ENCODE measurements at regions not wholly inside any gene's neighbourhood (a gene's known extent, or its start where the extent isn't known, plus 50 kb on each side); places are given as distances from the start of the nearest gene placed in this dataset.

DNA sequence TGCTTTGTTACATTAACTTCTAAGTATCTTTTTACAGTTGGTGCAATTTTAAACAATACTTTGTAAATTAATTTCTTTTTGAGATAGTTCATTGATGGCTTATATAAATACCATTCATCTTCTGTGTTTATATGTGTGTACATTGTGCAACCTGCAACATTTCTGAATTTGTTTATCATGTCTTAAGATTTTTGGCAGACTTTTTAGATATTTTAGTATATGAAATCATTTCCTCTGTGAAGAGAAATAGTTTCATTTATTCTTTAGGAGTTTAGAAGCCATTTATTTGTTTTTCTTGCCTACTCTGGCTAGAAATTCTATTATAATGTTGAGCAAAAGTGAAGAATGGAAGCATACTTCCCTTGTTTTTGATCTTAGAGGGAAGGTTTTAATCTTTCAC is 337.8 kb upstream of the DSEL start:
- no peak overlapping the region for H3K4me3 ChIP-seq (ENCODE audit: low read length in 2 of 2)
- H3K27ac ChIP-seq (ENCODE audit: low read depth in 1 of 2, low read length in 1 of 2), result no peak overlapping the region
- H3K36me3 ChIP-seq (ENCODE audit: control insufficient read depth in 2 of 2, insufficient read depth in 2 of 2, low read length in 1 of 2), result no peaks in the 10 kb centered on the region
- no peaks in the 10 kb centered on the region for H3K4me1 ChIP-seq (ENCODE audit: control insufficient read depth in 2 of 2, insufficient read depth in 2 of 2, low read length in 2 of 2)
- H3K27me3 ChIP-seq (ENCODE audit: control insufficient read depth in 2 of 2, insufficient read depth in 1 of 2, low read length in 1 of 2), result no peaks in the 10 kb centered on the region
- DNase-seq (ENCODE audit: low read depth in 6 of 9, low spot score in 9 of 9), result no peak
- no peaks in the 10 kb centered on the region for H3K9me3 ChIP-seq (ENCODE audit: control insufficient read depth in 2 of 2, insufficient read depth in 1 of 2, low read length in 1 of 2)

DNA sequence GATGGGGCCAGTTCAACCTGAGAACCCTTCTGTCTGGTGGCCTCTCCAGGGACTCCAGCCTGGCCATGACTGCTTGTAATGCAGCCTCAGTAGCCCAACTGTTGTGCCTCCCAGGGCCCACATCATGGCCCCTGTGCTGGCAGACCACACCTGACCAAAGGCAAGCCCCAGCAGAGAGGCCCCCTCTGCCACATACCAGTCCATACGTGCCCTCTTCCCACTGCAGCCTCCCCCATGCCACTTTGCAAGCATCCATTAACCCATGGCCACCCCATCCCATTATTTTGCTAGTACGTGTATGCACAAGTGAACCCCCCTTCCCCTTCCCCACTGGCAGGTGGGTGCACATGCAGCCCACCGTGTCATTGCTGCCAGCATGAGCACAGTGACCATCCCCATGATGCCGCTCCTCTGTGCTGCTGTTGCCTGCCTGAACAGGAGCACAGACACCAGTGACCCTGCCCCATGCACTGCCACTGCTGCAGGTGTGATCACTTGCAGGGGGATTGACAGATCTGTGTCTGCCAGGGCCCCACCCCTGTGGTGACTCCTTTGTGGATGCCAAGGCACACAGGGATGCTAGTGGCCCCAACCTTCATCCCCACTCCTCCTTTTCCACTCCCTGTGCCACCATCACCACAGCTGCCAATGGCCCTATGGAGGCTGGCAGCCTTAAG is 330.0 kb upstream of the DSEL start:
- Histone ChIP-seq H3K9me3 (ENCODE audit: control insufficient read depth in 2 of 2, insufficient read depth in 1 of 2, low read length in 1 of 2) (peaks cover 0 to 8% of the 10 kb centered on the region in 2 donors), H3K4me3 (ENCODE audit: low read length in 2 of 2) (no peak overlapping the region), H3K27me3 (ENCODE audit: control insufficient read depth in 2 of 2, insufficient read depth in 1 of 2, low read length in 1 of 2) (no peaks in the 10 kb centered on the region), H3K27ac (ENCODE audit: low read depth in 1 of 2, low read length in 1 of 2) (no peak overlapping the region), H3K4me1 (ENCODE audit: control insufficient read depth in 2 of 2, insufficient read depth in 2 of 2, low read length in 2 of 2) (no peaks in the 10 kb centered on the region), H3K36me3 (ENCODE audit: control insufficient read depth in 2 of 2, insufficient read depth in 2 of 2, low read length in 1 of 2) (no peaks in the 10 kb centered on the region)
- DNase-seq (ENCODE audit: low read depth in 6 of 9, low spot score in 9 of 9), result no peak
- WGBS, result 97% methylated on average over 4 of the region's 4 CpGs

DNA sequence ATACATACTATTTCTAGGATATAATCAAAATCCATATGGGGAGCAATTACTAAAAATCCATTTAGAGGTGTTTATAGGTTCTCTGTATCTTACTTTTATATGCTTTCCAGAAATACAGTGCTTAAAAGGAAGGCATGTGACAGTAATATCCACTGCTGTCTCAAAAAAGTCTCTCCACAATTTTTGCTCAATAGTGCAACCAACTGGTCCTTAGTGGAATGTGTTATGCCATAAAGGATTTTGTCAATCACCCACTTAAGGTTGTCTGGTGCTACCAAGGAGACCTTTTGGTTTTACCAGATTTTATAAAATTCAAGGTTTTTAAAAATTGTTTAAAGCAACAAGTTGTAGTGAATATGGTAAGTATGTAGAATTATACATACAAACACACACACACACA is 328.5 kb upstream of the DSEL start:
- DNase-seq (ENCODE audit: low read depth in 6 of 9, low spot score in 9 of 9), result no peak
- Histone ChIP-seq H3K27me3 (ENCODE audit: control insufficient read depth in 2 of 2, insufficient read depth in 1 of 2, low read length in 1 of 2) (no peaks in the 10 kb centered on the region), H3K36me3 (ENCODE audit: control insufficient read depth in 2 of 2, insufficient read depth in 2 of 2, low read length in 1 of 2) (no peaks in the 10 kb centered on the region), H3K4me1 (ENCODE audit: control insufficient read depth in 2 of 2, insufficient read depth in 2 of 2, low read length in 2 of 2) (no peaks in the 10 kb centered on the region), H3K4me3 (ENCODE audit: low read length in 2 of 2) (no peak overlapping the region), H3K27ac (ENCODE audit: low read depth in 1 of 2, low read length in 1 of 2) (no peak overlapping the region), H3K9me3 (ENCODE audit: control insufficient read depth in 2 of 2, insufficient read depth in 1 of 2, low read length in 1 of 2) (peaks cover 0 to 8% of the 10 kb centered on the region in 2 donors)

DNA sequence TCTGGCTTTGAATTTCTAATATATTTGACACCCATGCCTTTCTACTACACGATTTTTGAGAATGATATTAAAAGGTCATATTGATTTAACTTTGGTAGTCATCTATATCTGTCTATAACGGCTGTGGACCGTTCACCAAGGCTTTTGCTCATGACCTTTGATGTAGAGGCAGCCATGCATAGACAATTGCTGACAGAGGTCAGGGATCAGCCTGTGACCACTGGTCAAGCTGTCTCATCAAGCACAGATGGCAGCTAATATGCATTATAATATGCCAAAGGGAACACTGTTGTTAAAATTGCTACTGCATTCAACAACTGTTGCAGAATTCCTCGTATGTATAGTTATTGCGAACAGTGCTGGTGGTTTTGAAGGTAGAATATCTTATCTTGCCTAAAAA is 323.9 kb upstream of the DSEL start:
- Histone ChIP-seq H3K36me3 (ENCODE audit: control insufficient read depth in 2 of 2, insufficient read depth in 2 of 2, low read length in 1 of 2) (no peaks in the 10 kb centered on the region), H3K27ac (ENCODE audit: low read depth in 1 of 2, low read length in 1 of 2) (no peak overlapping the region), H3K4me1 (ENCODE audit: control insufficient read depth in 2 of 2, insufficient read depth in 2 of 2, low read length in 2 of 2) (no peaks in the 10 kb centered on the region), H3K27me3 (ENCODE audit: control insufficient read depth in 2 of 2, insufficient read depth in 1 of 2, low read length in 1 of 2) (no peaks in the 10 kb centered on the region), H3K4me3 (ENCODE audit: low read length in 2 of 2) (no peak overlapping the region), H3K9me3 (ENCODE audit: control insufficient read depth in 2 of 2, insufficient read depth in 1 of 2, low read length in 1 of 2) (no peaks in the 10 kb centered on the region)
- DNase-seq (ENCODE audit: low read depth in 6 of 9, low spot score in 9 of 9), result no peak
- WGBS, result 86% methylated on average over 5 of the region's 5 CpGs

DNA sequence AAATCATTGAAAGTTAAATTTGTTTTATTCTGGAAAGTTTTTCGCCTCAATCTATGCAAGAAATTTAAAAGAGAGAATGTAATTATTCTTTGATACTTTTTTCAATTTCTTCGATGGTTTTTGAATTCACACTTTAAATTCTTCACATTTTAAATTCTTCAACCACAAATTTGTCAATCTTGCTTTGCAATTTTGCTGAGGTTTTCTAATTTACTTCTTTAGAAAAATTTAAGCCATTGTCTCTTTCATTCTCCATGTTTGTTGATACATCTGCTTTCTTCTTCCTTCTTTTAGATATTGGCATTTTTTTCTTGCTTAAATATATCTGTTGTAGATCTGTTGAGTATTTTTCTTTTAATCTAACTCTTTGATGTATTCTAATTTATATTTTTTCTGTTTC is 301.9 kb upstream of the DSEL start:
- no peak overlapping the region for H3K4me3 ChIP-seq (ENCODE audit: low read length in 2 of 2)
- no peaks in the 10 kb centered on the region for H3K9me3 ChIP-seq (ENCODE audit: control insufficient read depth in 2 of 2, insufficient read depth in 1 of 2, low read length in 1 of 2)
- H3K27me3 ChIP-seq (ENCODE audit: control insufficient read depth in 2 of 2, insufficient read depth in 1 of 2, low read length in 1 of 2), result no peaks in the 10 kb centered on the region
- no peak overlapping the region for H3K27ac ChIP-seq (ENCODE audit: low read depth in 1 of 2, low read length in 1 of 2)
- H3K36me3 ChIP-seq (ENCODE audit: control insufficient read depth in 2 of 2, insufficient read depth in 2 of 2, low read length in 1 of 2), result no peaks in the 10 kb centered on the region
- no peak for DNase-seq (ENCODE audit: low read depth in 6 of 9, low spot score in 9 of 9)
- WGBS, result 66% methylated on average over 2 of the region's 2 CpGs
- H3K4me1 ChIP-seq (ENCODE audit: control insufficient read depth in 2 of 2, insufficient read depth in 2 of 2, low read length in 2 of 2), result no peaks in the 10 kb centered on the region

DNA sequence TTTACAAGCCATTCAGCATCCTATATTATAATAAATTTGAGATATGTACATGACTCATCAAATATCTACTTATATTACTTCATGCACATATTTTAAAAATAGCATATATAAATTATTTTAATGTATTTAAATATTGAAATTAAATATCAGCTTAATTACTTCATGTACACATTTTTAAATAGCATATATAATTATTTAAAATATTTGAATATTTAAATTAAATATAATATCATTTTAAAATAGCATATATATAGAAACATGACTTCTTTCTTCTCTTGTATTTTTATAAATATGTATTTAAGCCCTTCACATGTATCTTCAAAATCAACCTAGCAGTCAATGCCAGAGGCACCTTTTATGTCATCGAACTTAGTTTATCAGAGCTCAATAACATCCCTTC is 298.8 kb upstream of the DSEL start:
- Histone ChIP-seq H3K36me3 (ENCODE audit: control insufficient read depth in 2 of 2, insufficient read depth in 2 of 2, low read length in 1 of 2) (no peaks in the 10 kb centered on the region), H3K27ac (ENCODE audit: low read depth in 1 of 2, low read length in 1 of 2) (no peak overlapping the region), H3K9me3 (ENCODE audit: control insufficient read depth in 2 of 2, insufficient read depth in 1 of 2, low read length in 1 of 2) (no peaks in the 10 kb centered on the region), H3K4me3 (ENCODE audit: low read length in 2 of 2) (no peak overlapping the region), H3K4me1 (ENCODE audit: control insufficient read depth in 2 of 2, insufficient read depth in 2 of 2, low read length in 2 of 2) (no peaks in the 10 kb centered on the region), H3K27me3 (ENCODE audit: control insufficient read depth in 2 of 2, insufficient read depth in 1 of 2, low read length in 1 of 2) (no peaks in the 10 kb centered on the region)
- 93% methylated on average over 1 of the region's 1 CpG for WGBS
- DNase-seq (ENCODE audit: low read depth in 6 of 9, low spot score in 9 of 9), result no peak

DNA sequence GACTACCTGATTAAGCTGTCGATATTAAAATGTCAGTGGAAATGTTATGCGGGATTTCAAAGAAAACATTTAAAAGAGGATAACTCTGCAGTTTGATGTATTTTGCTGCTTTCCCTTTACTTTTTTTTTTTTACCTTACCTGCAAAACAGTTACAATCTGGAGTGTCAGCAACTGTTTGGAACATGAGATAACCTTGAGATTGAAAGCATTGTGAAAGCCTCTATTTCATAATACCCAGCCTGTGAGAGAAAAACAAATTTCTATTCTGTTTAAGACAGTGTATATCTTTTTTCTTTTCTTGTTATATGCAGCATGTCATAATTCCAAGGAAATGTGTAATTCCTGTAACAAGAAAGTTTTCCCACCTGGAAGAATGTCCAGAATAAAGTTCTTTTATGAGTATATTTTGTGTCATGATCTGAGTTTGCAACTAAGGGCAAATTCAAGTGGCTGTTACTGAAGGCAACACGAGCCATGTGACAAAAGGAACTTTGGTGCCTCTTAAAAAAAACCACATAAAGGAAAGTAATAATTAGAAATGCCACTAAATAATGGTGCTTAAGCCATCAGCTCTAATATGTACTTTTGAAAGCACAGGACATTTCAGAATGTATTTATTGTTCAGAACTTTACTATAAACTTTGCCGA is 297.0 kb upstream of the DSEL start:
- H3K27me3 ChIP-seq (ENCODE audit: control insufficient read depth in 2 of 2, insufficient read depth in 1 of 2, low read length in 1 of 2), result no peaks in the 10 kb centered on the region
- no peak for DNase-seq (ENCODE audit: low read depth in 6 of 9, low spot score in 9 of 9)
- H3K4me1 ChIP-seq (ENCODE audit: control insufficient read depth in 2 of 2, insufficient read depth in 2 of 2, low read length in 2 of 2), result no peaks in the 10 kb centered on the region
- no peaks in the 10 kb centered on the region for H3K9me3 ChIP-seq (ENCODE audit: control insufficient read depth in 2 of 2, insufficient read depth in 1 of 2, low read length in 1 of 2)
- WGBS, result 86% methylated on average over 4 of the region's 4 CpGs
- no peak overlapping the region for H3K4me3 ChIP-seq (ENCODE audit: low read length in 2 of 2)
- no peak overlapping the region for H3K27ac ChIP-seq (ENCODE audit: low read depth in 1 of 2, low read length in 1 of 2)
- H3K36me3 ChIP-seq (ENCODE audit: control insufficient read depth in 2 of 2, insufficient read depth in 2 of 2, low read length in 1 of 2), result no peaks in the 10 kb centered on the region

DNA sequence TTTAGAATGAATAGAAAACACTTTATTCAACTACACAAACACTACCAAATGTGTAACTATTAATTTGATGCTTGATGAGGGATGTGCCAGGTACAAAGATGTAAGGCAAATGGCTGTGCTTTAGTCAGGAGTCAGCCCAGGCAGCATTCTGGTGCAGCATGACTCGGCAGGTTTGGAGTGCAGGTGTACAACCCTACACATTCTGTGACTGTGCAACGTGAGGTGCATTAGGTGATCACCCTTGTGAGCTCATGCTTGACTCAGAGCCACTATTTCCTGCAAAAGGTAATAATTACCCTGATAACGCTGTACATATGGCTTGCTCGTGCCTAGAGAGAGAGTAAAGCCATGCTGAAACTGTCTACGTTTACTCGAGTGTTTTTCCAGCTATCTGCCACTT is 288.7 kb upstream of the DSEL start:
- Histone ChIP-seq H3K4me3 (ENCODE audit: low read length in 2 of 2) (no peak overlapping the region), H3K9me3 (ENCODE audit: control insufficient read depth in 2 of 2, insufficient read depth in 1 of 2, low read length in 1 of 2) (no peaks in the 10 kb centered on the region), H3K36me3 (ENCODE audit: control insufficient read depth in 2 of 2, insufficient read depth in 2 of 2, low read length in 1 of 2) (no peaks in the 10 kb centered on the region), H3K27ac (ENCODE audit: low read depth in 1 of 2, low read length in 1 of 2) (no peak overlapping the region), H3K4me1 (ENCODE audit: control insufficient read depth in 2 of 2, insufficient read depth in 2 of 2, low read length in 2 of 2) (no peaks in the 10 kb centered on the region), H3K27me3 (ENCODE audit: control insufficient read depth in 2 of 2, insufficient read depth in 1 of 2, low read length in 1 of 2) (no peaks in the 10 kb centered on the region)
- peak in 1 of 9 donors; percentile 1 for DNase-seq (ENCODE audit: low read depth in 6 of 9, low spot score in 9 of 9)
- WGBS, result 91% methylated on average over 6 of the region's 6 CpGs

DNA sequence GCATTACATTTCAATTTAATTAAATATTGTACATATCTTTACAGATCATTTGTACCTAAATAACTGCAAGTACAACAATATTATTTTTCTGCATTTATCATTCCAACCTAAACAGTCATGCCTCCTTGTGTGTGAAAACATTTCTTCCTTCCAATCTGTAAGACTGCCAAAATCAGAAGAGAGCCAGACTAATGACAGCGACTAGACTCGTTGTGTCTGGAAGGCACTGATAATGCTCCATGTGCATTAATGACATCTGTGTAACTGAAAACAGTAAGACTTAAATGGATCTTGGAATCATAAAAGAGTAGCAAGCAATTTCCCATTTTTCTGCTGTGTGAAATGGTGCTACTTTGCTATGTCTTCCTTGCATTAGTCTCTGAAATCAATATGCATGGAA is 278.0 kb upstream of the DSEL start:
- Histone ChIP-seq H3K36me3 (ENCODE audit: control insufficient read depth in 2 of 2, insufficient read depth in 2 of 2, low read length in 1 of 2) (no peaks in the 10 kb centered on the region), H3K27ac (ENCODE audit: low read depth in 1 of 2, low read length in 1 of 2) (no peak overlapping the region), H3K9me3 (ENCODE audit: control insufficient read depth in 2 of 2, insufficient read depth in 1 of 2, low read length in 1 of 2) (no peaks in the 10 kb centered on the region), H3K4me1 (ENCODE audit: control insufficient read depth in 2 of 2, insufficient read depth in 2 of 2, low read length in 2 of 2) (no peaks in the 10 kb centered on the region), H3K4me3 (ENCODE audit: low read length in 2 of 2) (no peak overlapping the region), H3K27me3 (ENCODE audit: control insufficient read depth in 2 of 2, insufficient read depth in 1 of 2, low read length in 1 of 2) (no peaks in the 10 kb centered on the region)
- 91% methylated on average over 2 of the region's 2 CpGs for WGBS
- DNase-seq (ENCODE audit: low read depth in 6 of 9, low spot score in 9 of 9), result no peak
